DOHH2 (cell line): ENCODE measurements at regions not wholly inside any gene's neighbourhood (a gene's known extent, or its start where the extent isn't known, plus 50 kb on each side); places are given as distances from the start of the nearest gene placed in this dataset.

Experiments used
- H3F3A ChIP-seq: fragments of 200-600 bp; sonication (generic), shearing (Covaris generic); 2 replicates; pipeline ENCODE4 v1.6.0; 2016; ENCODE audit warnings: antibody characterized with exemption, mild to moderate bottlenecking; ENCODE audit not compliant: control insufficient read depth, insufficient read depth
- H3K27ac ChIP-seq: fragments of 200-600 bp; sonication (generic); 2 replicates; pipeline ENCODE4 v1.5.1; 2014; ENCODE audit warnings: low read depth, mild to moderate bottlenecking, low read length, moderate library complexity
- H3K27me3 ChIP-seq: fragments of 200-600 bp; sonication (generic); 2 replicates; pipeline ENCODE4 v1.6.1; 2014; ENCODE audit warnings: mild to moderate bottlenecking, low read length, mixed read lengths; ENCODE audit not compliant: control insufficient read depth
- H3K36me3 ChIP-seq: fragments of 200-600 bp; sonication (generic); 2 replicates; pipeline ENCODE4 v1.6.1; 2014; ENCODE audit warnings: mild to moderate bottlenecking, low read length, moderate library complexity, mixed read lengths; ENCODE audit not compliant: control insufficient read depth
- H3K4me1 ChIP-seq: fragments of 200-600 bp; sonication (generic); 2 replicates; pipeline ENCODE4 v1.6.1; 2014; ENCODE audit warnings: mild to moderate bottlenecking, low read length, mixed read lengths; ENCODE audit not compliant: control insufficient read depth
- H3K4me2 ChIP-seq: fragments of 200-600 bp; sonication (generic); 2 replicates; pipeline ENCODE4 v1.6.0; 2014; ENCODE audit warnings: mild to moderate bottlenecking, low read length, moderate library complexity
- H3K4me3 ChIP-seq: fragments of 200-600 bp; sonication (generic); 2 replicates; pipeline ENCODE4 v1.5.1; 2014; ENCODE audit warnings: mild to moderate bottlenecking, low read length, mixed read lengths
- H3K79me2 ChIP-seq: fragments of 200-600 bp; sonication (generic); 2 replicates; pipeline ENCODE4 v1.6.1; 2014; ENCODE audit warnings: mild to moderate bottlenecking, low read length, mixed read lengths; ENCODE audit not compliant: control insufficient read depth
- H3K9me2 ChIP-seq: fragments of 200-600 bp; sonication (generic); replicated peaks from 2 replicates; pipeline ENCODE4 v1.6.1; 2014; ENCODE audit warnings: mild to moderate bottlenecking, low read length, mixed read lengths; ENCODE audit not compliant: control insufficient read depth
- H3K9me3 ChIP-seq: fragments of 200-600 bp; sonication (generic); 2 replicates; pipeline ENCODE4 v1.6.1; 2014; ENCODE audit warnings: antibody characterized with exemption, low read length, mixed read lengths; ENCODE audit not compliant: control insufficient read depth, insufficient read depth
- H4K20me1 ChIP-seq: fragments of 200-600 bp; sonication (generic); 2 replicates; pipeline ENCODE4 v1.6.0; 2014; ENCODE audit warnings: low read depth, mild to moderate bottlenecking, antibody characterized with exemption, low read length, moderate library complexity; ENCODE audit not compliant: control insufficient read depth, insufficient read depth
- EZH2phosphoT487 ChIP-seq: fragments of 200-600 bp; sonication (generic); IDR thresholded peaks from 2 replicates; pipeline ENCODE4 v1.6.1; 2017; ENCODE audit warnings: borderline replicate concordance, mild to moderate bottlenecking, antibody characterized with exemption, low read length, moderate library complexity, mixed read lengths
- TF ChIP-seq, protein P1 (sequence below): fragments of 200-600 bp; sonication (generic); IDR thresholded peaks from one replicate; pipeline ENCODE4 v1.5.1; 2014; ENCODE audit warnings: antibody characterized with exemption, mild to moderate bottlenecking, low read depth, low read length; ENCODE audit not compliant: poor library complexity, severe bottlenecking

DNA sequence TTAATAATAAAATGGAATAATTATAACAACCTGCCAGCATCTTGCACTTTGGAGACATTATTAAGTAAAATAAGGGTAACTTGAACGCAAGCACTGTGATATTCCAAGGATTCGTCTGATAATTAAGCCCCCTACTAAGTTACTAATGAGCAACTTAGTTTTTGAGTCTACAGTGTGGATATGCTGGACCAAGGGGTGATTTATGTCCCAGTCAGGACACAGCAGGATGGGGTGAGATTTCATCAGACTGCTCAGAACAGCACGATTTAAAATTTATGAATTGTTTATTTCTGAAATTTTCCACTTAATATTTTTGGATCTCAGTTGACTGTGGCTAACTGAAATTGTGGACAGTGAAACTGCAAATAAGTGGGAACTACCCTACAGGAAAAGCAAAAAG is 182.8 kb upstream of the PHF14 start:
- H3K79me2 ChIP-seq, result no peaks in the 10 kb centered on the region
- H3K36me3 ChIP-seq, result no peaks in the 10 kb centered on the region
- no peaks in the 10 kb centered on the region for H3K27me3 ChIP-seq
- H3K27ac ChIP-seq, result no peak overlapping the region
- TF ChIP-seq, protein P1, sequence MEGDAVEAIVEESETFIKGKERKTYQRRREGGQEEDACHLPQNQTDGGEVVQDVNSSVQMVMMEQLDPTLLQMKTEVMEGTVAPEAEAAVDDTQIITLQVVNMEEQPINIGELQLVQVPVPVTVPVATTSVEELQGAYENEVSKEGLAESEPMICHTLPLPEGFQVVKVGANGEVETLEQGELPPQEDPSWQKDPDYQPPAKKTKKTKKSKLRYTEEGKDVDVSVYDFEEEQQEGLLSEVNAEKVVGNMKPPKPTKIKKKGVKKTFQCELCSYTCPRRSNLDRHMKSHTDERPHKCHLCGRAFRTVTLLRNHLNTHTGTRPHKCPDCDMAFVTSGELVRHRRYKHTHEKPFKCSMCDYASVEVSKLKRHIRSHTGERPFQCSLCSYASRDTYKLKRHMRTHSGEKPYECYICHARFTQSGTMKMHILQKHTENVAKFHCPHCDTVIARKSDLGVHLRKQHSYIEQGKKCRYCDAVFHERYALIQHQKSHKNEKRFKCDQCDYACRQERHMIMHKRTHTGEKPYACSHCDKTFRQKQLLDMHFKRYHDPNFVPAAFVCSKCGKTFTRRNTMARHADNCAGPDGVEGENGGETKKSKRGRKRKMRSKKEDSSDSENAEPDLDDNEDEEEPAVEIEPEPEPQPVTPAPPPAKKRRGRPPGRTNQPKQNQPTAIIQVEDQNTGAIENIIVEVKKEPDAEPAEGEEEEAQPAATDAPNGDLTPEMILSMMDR, result no peak
- TF ChIP-seq EZH2phosphoT487, result no peak
- no peaks in the 10 kb centered on the region for H3K9me3 ChIP-seq
- H3K4me3 ChIP-seq, result no peak overlapping the region
- H3K4me2 ChIP-seq, result no peak overlapping the region
- no peaks in the 10 kb centered on the region for H3K9me2 ChIP-seq
- no peaks in the 10 kb centered on the region for H4K20me1 ChIP-seq
- no peaks in the 10 kb centered on the region for H3F3A ChIP-seq
- H3K4me1 ChIP-seq, result no peaks in the 10 kb centered on the region

GRCh38 chr7:10793995-10794775 is 179.5 kb upstream of the PHF14 start:
- H3K36me3 ChIP-seq, result no peaks in the 10 kb centered on the region
- no peak overlapping the region for H3K27ac ChIP-seq

GRCh38 chr7:10797157-10797556 is 176.5 kb upstream of the PHF14 start:
- TF ChIP-seq EZH2phosphoT487, result no peak
- TF ChIP-seq, protein P1, result no peak
- Histone ChIP-seq H3K9me3 (no peaks in the 10 kb centered on the region), H4K20me1 (no peaks in the 10 kb centered on the region)

More at GRCh38 chr7:10793995-10794775, 179.5 kb upstream of the PHF14 start:
- H4K20me1 ChIP-seq, result no peaks in the 10 kb centered on the region
- H3K4me1 ChIP-seq, result no peaks in the 10 kb centered on the region
- H3K27me3 ChIP-seq, result no peaks in the 10 kb centered on the region
- no peaks in the 10 kb centered on the region for H3K79me2 ChIP-seq
- H3K4me2 ChIP-seq, result no peak overlapping the region
- H3K9me2 ChIP-seq, result no peaks in the 10 kb centered on the region
- TF ChIP-seq, protein P1, result no peak
- no peak overlapping the region for H3K4me3 ChIP-seq
- no peaks in the 10 kb centered on the region for H3F3A ChIP-seq
- H3K9me3 ChIP-seq, result no peaks in the 10 kb centered on the region

More at GRCh38 chr7:10797157-10797556, 176.5 kb upstream of the PHF14 start:
- Histone ChIP-seq H3K4me1 (no peaks in the 10 kb centered on the region), H3K4me2 (no peak overlapping the region), H3K27me3 (no peaks in the 10 kb centered on the region), H3K27ac (no peak overlapping the region), H3K79me2 (no peaks in the 10 kb centered on the region), H3K4me3 (no peak overlapping the region), H3K36me3 (no peaks in the 10 kb centered on the region), H3K9me2 (no peaks in the 10 kb centered on the region), H3F3A (no peaks in the 10 kb centered on the region)
